ENCODE measurements at regions not wholly inside any gene's neighbourhood (a gene's known extent, or its start where the extent isn't known, plus 50 kb on each side); places are given as distances from the start of the nearest gene placed in this dataset.

GRCh38 chr5:124587280-124587679 lies 159.2 kb downstream of the ZNF608 start:
- CTCF ChIA-PET, result no interaction called here
- no peak overlapping the region for H3K4me2 ChIP-seq (ENCODE audit: insufficient read depth, low read length)
- no peaks in the 10 kb centered on the region for H3K36me3 ChIP-seq (ENCODE audit: control insufficient read depth in 2 of 2, extremely low read depth in 1 of 2, insufficient read depth in 2 of 2, low read length in 2 of 2)
- dilution Hi-C loops (cut with MboI; ENCODE audit: extremely low pct_ligation_motif_present, low sequenced_read_pairs) (no loop called here), intact Hi-C loops (cut with micrococcal nuclease) (no loop called here)
- H2AFZ ChIP-seq (ENCODE audit: low read depth, low read length), result no peak overlapping the region
- DNase-seq (ENCODE audit: low read depth, low spot score), result no peak
- H3K4me3 ChIP-seq (replicated peaks in 1 of 3; ENCODE audit: insufficient read depth in 1 of 3, low read depth in 1 of 3, low read length in 3 of 3), result no peak overlapping the region
- no TSS peak for BruUV-seq (replicated peaks)
- H3K9ac ChIP-seq (replicated peaks; ENCODE audit: extremely low read depth, insufficient read depth, low read length), result no peak overlapping the region
- TF ChIP-seq GATA2 (IDR thresholded peaks at IDR 0.05; ENCODE audit: insufficient read depth, insufficient read length, low read depth, low read length) (no peak), FOS (IDR thresholded peaks at IDR 0.05; ENCODE audit: borderline replicate concordance, insufficient read depth, low read length) (no peak), EZH2 (IDR thresholded peaks at IDR 0.05; ENCODE audit: borderline replicate concordance, low read depth, low read length, severe bottlenecking) (no peak), CTCF (IDR thresholded peaks at IDR 0.05; ENCODE audit: extremely low read depth in 1 of 2, insufficient read depth in 1 of 2, low read depth in 1 of 2, low read length in 2 of 2) (no peak), MAX (IDR thresholded peaks at IDR 0.05; ENCODE audit: insufficient read depth, insufficient read length) (no peak), JUN (IDR thresholded peaks at IDR 0.05; ENCODE audit: borderline replicate concordance, insufficient read depth, insufficient read length, low read depth) (no peak), MYC (IDR thresholded peaks at IDR 0.05; ENCODE audit: low read depth, low read length) (no peak), POLR2A (IDR thresholded peaks at IDR 0.05; ENCODE audit: low read depth, low read length) (no peak), POLR2AphosphoS5 (IDR thresholded peaks at IDR 0.05; ENCODE audit: insufficient read depth, low read depth, low read length) (no peak)
- no peaks in the 10 kb centered on the region for H3K27me3 ChIP-seq (ENCODE audit: control insufficient read depth in 2 of 2, insufficient read depth in 2 of 2, low read length in 2 of 2)
- H4K20me1 ChIP-seq (replicated peaks; ENCODE audit: control insufficient read depth, extremely low read depth, insufficient read depth, low read length), result no peaks in the 10 kb centered on the region
- POLR2A ChIA-PET, result no interaction called here
- FAIRE-seq, result no peak
- H3K27ac ChIP-seq (ENCODE audit: insufficient read depth, low read depth, low read length), result no peak overlapping the region
- H3K4me1 ChIP-seq (ENCODE audit: control insufficient read depth, extremely low read depth, insufficient read depth, low read length), result peaks cover 18% of the 10 kb centered on the region
- no peaks in the 10 kb centered on the region for H3K79me2 ChIP-seq (ENCODE audit: control insufficient read depth, insufficient read depth, low read length)
- H3K9me3 ChIP-seq (replicated peaks; ENCODE audit: control insufficient read depth, insufficient read depth, low read length), result no peaks in the 10 kb centered on the region
- H3K9me1 ChIP-seq (replicated peaks; ENCODE audit: control insufficient read depth, extremely low read depth, insufficient read depth, low read length), result no peaks in the 10 kb centered on the region

Data from endothelial cell of umbilical vein (primary cell).